Tongue (tissue), 1 donor: ENCODE measurements at regions not wholly inside any gene's neighbourhood (a gene's known extent, or its start where the extent isn't known, plus 50 kb on each side); places are given as distances from the start of the nearest gene placed in this dataset.

Experiments
- DNase-seq: peaks from one replicate; pipeline ENCODE4 v3.0.0-alpha.2; 2015

GRCh38 chr14:96729889-96730288 lies 67.3 kb upstream of the VRK1 start:
- no peak for DNase-seq

GRCh38 chr14:96730386-96730785 lies 66.8 kb upstream of the VRK1 start:
- no peak for DNase-seq

- DNase-seq = no peak
These were observed 63.0 kb upstream of the VRK1 start for GRCh38 chr14:96734076-96734622.

GRCh38 chr14:96735526-96735925 lies 61.7 kb upstream of the VRK1 start:
- peak; percentile 29 for DNase-seq

GRCh38 chr14:96736439-96736838 lies 60.7 kb upstream of the VRK1 start:
- DNase-seq = no peak

GRCh38 chr14:96737881-96738280 lies 59.3 kb upstream of the VRK1 start:
- DNase-seq = no peak

- DNase-seq = no peak
These were observed 57.8 kb upstream of the VRK1 start for GRCh38 chr14:96739200-96739910.

- peak; percentile 71 for DNase-seq
These were observed 55.8 kb upstream of the VRK1 start for GRCh38 chr14:96741151-96741977.

- DNase-seq = no peak
These were observed 52.9 kb upstream of the VRK1 start for GRCh38 chr14:96744262-96744661.

- no peak for DNase-seq
These were observed 51.6 kb upstream of the VRK1 start for GRCh38 chr14:96745500-96746051.

- DNase-seq = no peak
These were observed 51.1 kb upstream of the VRK1 start for GRCh38 chr14:96746101-96746500.

GRCh38 chr14:96747006-96747405 lies 50.2 kb upstream of the VRK1 start:
- DNase-seq = no peak
